ENCODE measurements at regions not wholly inside any gene's neighbourhood (a gene's known extent, or its start where the extent isn't known, plus 50 kb on each side); places are given as distances from the start of the nearest gene placed in this dataset.

DNA sequence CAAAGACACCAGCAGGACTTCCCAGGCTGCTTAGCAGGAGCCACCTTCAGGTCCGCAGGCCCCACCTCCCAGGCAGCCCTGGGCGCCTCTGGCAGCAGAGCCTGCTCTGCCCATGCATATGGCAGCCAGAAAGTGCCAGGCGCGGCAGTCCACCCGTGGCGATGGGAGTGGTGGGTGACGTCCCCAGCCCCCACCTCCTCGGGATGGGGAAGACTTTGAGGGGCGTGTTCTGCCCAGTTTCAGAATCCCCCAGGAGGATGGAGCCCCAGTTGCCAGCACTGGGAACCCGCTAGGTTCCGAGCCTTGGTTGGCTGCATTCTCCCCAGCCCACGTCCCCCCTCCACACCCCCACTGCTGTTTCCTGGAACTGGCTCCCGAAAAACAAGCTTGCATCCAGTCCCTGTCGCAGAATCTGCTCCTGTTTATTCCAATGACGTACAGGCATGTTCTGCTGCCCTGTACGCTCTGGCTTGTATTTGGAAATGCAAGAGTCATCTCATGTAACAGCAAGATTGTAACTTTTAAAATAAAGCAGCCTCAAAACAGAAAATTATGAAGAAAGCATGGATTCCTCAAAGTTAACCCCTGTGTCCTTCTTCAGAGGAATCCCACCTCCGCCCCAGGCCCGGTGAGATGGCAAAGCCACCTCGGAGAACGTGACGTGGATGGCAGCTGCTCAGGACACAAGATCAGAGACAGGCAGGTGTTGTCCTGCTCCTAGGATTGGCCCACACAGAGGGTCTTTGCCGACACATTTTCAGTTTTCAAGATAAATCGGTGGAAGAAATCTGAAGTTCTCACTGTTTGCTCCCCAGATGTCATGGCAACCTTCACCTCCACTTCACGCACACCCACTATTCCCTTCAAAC, 87.8 kb upstream of the PPP2R2D start:
- TF ChIP-seq, protein P1, sequence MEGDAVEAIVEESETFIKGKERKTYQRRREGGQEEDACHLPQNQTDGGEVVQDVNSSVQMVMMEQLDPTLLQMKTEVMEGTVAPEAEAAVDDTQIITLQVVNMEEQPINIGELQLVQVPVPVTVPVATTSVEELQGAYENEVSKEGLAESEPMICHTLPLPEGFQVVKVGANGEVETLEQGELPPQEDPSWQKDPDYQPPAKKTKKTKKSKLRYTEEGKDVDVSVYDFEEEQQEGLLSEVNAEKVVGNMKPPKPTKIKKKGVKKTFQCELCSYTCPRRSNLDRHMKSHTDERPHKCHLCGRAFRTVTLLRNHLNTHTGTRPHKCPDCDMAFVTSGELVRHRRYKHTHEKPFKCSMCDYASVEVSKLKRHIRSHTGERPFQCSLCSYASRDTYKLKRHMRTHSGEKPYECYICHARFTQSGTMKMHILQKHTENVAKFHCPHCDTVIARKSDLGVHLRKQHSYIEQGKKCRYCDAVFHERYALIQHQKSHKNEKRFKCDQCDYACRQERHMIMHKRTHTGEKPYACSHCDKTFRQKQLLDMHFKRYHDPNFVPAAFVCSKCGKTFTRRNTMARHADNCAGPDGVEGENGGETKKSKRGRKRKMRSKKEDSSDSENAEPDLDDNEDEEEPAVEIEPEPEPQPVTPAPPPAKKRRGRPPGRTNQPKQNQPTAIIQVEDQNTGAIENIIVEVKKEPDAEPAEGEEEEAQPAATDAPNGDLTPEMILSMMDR (IDR thresholded peaks at IDR 0.05): no peak
- TF ChIP-seq POLR2A (IDR thresholded peaks at IDR 0.05): no peak

Measured in body of pancreas (tissue), 4 donors.